GM12865 (cell line): ENCODE measurements at regions not wholly inside any gene's neighbourhood (a gene's known extent, or its start where the extent isn't known, plus 50 kb on each side); places are given as distances from the start of the nearest gene placed in this dataset.
"Not testable (repeated sequence)": the region's sequence is repeated elsewhere in the genome, so short reads cannot be mapped to it uniquely, and the experiment has no call there.

ENCODE experiments used
- DNase-seq: peaks from one replicate; pipeline ENCODE4 v3.0.0; 2010; ENCODE audit warnings: low read depth
- H3K4me3 ChIP-seq: 2 replicates; pipeline ENCODE4 v1.5.1; 2011; ENCODE audit warnings: mild to moderate bottlenecking, low read depth, low read length, control low read depth
- CTCF ChIP-seq: IDR thresholded peaks from 2 replicates; pipeline ENCODE4 v1.5.1; 2011; ENCODE audit warnings: low read length, control low read depth, low read depth, inconsistent platforms; ENCODE audit not compliant: insufficient read depth; ENCODE audit errors: missing control alignments

GRCh38 chr14:66009089-66009488 lies 477.1 kb upstream of the CCDC196 start:
- no peak for DNase-seq
- H3K4me3 ChIP-seq, result no peak overlapping the region
- TF ChIP-seq CTCF, result no peak

GRCh38 chr14:66010695-66011094 lies 475.5 kb upstream of the CCDC196 start:
- no peak for TF ChIP-seq CTCF
- no peak for DNase-seq

GRCh38 chr14:66011855-66012254 lies 474.3 kb upstream of the CCDC196 start:
- no peak for DNase-seq
- H3K4me3 ChIP-seq, result no peak overlapping the region
- TF ChIP-seq CTCF, result no peak

More at GRCh38 chr14:66010695-66011094, 475.5 kb upstream of the CCDC196 start:
- no peak overlapping the region for H3K4me3 ChIP-seq

GRCh38 chr14:66013607-66014006 lies 472.6 kb upstream of the CCDC196 start:
- H3K4me3 ChIP-seq, DNase-seq: not testable (repeated sequence)

- DNase-seq, result no peak
- no peak for TF ChIP-seq CTCF
- H3K4me3 ChIP-seq, result no peak overlapping the region
Measured at GRCh38 chr14:66015071-66015780, 470.9 kb upstream of the CCDC196 start.

- H3K4me3 ChIP-seq, result no peak overlapping the region
- no peak for TF ChIP-seq CTCF
- no peak for DNase-seq
Measured at GRCh38 chr14:66017927-66018326, 468.2 kb upstream of the CCDC196 start.

GRCh38 chr14:66022526-66022925 lies 463.6 kb upstream of the CCDC196 start:
- no peak for DNase-seq
- TF ChIP-seq CTCF, result no peak
- H3K4me3 ChIP-seq, result no peak overlapping the region
